ELR (cell line): ENCODE measurements at regions not wholly inside any gene's neighbourhood (a gene's known extent, or its start where the extent isn't known, plus 50 kb on each side); places are given as distances from the start of the nearest gene placed in this dataset.

Source experiments
- DNase-seq: peaks from one replicate; pipeline ENCODE4 v3.0.0-alpha.2; 2015; ENCODE audit warnings: low read depth

GRCh38 chr10:36700123-36700522 lies 425.3 kb upstream of the ANKRD30A start:
- no peak for DNase-seq

- DNase-seq, result no peak
Measured at GRCh38 chr10:36692759-36693158, 432.6 kb upstream of the ANKRD30A start.

GRCh38 chr10:36688717-36689116 lies 436.7 kb upstream of the ANKRD30A start:
- no peak for DNase-seq

GRCh38 chr10:36683421-36683820 lies 442.0 kb upstream of the ANKRD30A start:
- DNase-seq, result no peak

GRCh38 chr10:36681751-36682632 lies 443.4 kb upstream of the ANKRD30A start:
- peak; percentile 44 for DNase-seq

GRCh38 chr10:36679554-36679953 lies 445.8 kb upstream of the ANKRD30A start:
- no peak for DNase-seq

- DNase-seq, result no peak
Measured at GRCh38 chr10:36677431-36677768, 448.0 kb upstream of the ANKRD30A start.

GRCh38 chr10:36676756-36677430 lies 448.5 kb upstream of the ANKRD30A start:
- peak; percentile 1 for DNase-seq

- DNase-seq, result no peak
Measured at GRCh38 chr10:36676321-36676720, 449.1 kb upstream of the ANKRD30A start.

GRCh38 chr10:36675458-36675880 lies 449.9 kb upstream of the ANKRD30A start:
- peak; percentile 64 for DNase-seq

GRCh38 chr10:36671607-36672006 lies 453.8 kb upstream of the ANKRD30A start:
- DNase-seq, result peak; percentile 24

- no peak for DNase-seq
Measured at GRCh38 chr10:36670621-36671402, 454.6 kb upstream of the ANKRD30A start.

- DNase-seq, result no peak
Measured at GRCh38 chr10:36669615-36670352, 455.6 kb upstream of the ANKRD30A start.

- DNase-seq, result no peak
Measured at GRCh38 chr10:36666451-36666850, 458.9 kb upstream of the ANKRD30A start.

- no peak for DNase-seq
Measured at GRCh38 chr10:36662571-36662970, 462.8 kb upstream of the ANKRD30A start.

GRCh38 chr10:36650274-36650673 lies 475.1 kb upstream of the ANKRD30A start:
- no peak for DNase-seq

GRCh38 chr10:36647540-36647939 lies 477.9 kb upstream of the ANKRD30A start:
- DNase-seq, result no peak

- no peak for DNase-seq
Measured at GRCh38 chr10:36640626-36641025, 484.8 kb upstream of the ANKRD30A start.

GRCh38 chr10:36638462-36639155 lies 486.8 kb upstream of the ANKRD30A start:
- peak; percentile 7 for DNase-seq

- DNase-seq, result no peak
Measured at GRCh38 chr10:36636879-36637278, 488.5 kb upstream of the ANKRD30A start.

GRCh38 chr10:36636285-36636839 lies 489.0 kb upstream of the ANKRD30A start:
- DNase-seq, result no peak
